RCC 7860 (cell line): ENCODE measurements at regions not wholly inside any gene's neighbourhood (a gene's known extent, or its start where the extent isn't known, plus 50 kb on each side); places are given as distances from the start of the nearest gene placed in this dataset.

Experiments
- DNase-seq: peaks from one replicate; pipeline ENCODE4 v3.0.0-alpha.2; 2015; ENCODE audit warnings: low spot score
- FAIRE-seq: peaks from 2 replicates; lab custom pipeline; 2012; peaks lifted over from hg19 to GRCh38; lab: Jason Lieb, UNC

GRCh38 chr6:4311976-4312860 is 176.8 kb upstream of the ECI2 start:
- DNase-seq (no peak), FAIRE-seq (no peak)

- DNase-seq (no peak), FAIRE-seq (no peak)
These were observed 174.2 kb upstream of the ECI2 start for GRCh38 chr6:4309540-4309939.

GRCh38 chr6:4308364-4308763 is 173.0 kb upstream of the ECI2 start:
- FAIRE-seq (no peak), DNase-seq (no peak)

GRCh38 chr6:4304927-4305455 is 169.6 kb upstream of the ECI2 start:
- FAIRE-seq (no peak), DNase-seq (no peak)

- DNase-seq (no peak), FAIRE-seq (no peak)
These were observed 168.3 kb upstream of the ECI2 start for GRCh38 chr6:4303638-4304037.

- DNase-seq = no peak
- no peak for FAIRE-seq
These were observed 167.1 kb upstream of the ECI2 start for GRCh38 chr6:4302524-4302923.

- DNase-seq (no peak), FAIRE-seq (no peak)
These were observed 166.5 kb upstream of the ECI2 start for GRCh38 chr6:4301871-4302270.

GRCh38 chr6:4300917-4301316 is 165.5 kb upstream of the ECI2 start:
- FAIRE-seq = no peak
- no peak for DNase-seq

GRCh38 chr6:4299476-4299875 is 164.1 kb upstream of the ECI2 start:
- FAIRE-seq (no peak), DNase-seq (no peak)

GRCh38 chr6:4297348-4297747 is 162.0 kb upstream of the ECI2 start:
- no peak for FAIRE-seq
- DNase-seq = no peak

GRCh38 chr6:4296552-4296951 is 161.2 kb upstream of the ECI2 start:
- FAIRE-seq = no peak
- no peak for DNase-seq

- FAIRE-seq (no peak), DNase-seq (no peak)
These were observed 160.4 kb upstream of the ECI2 start for GRCh38 chr6:4295783-4296155.

- no peak for DNase-seq
- FAIRE-seq = no peak
These were observed 159.8 kb upstream of the ECI2 start for GRCh38 chr6:4295058-4295782.

GRCh38 chr6:4294636-4295035 is 159.3 kb upstream of the ECI2 start:
- no peak for FAIRE-seq
- DNase-seq = no peak

GRCh38 chr6:4291453-4292403 is 156.4 kb upstream of the ECI2 start:
- FAIRE-seq = peak; percentile 41
- DNase-seq = peak; percentile 23

GRCh38 chr6:4289770-4290320 is 154.5 kb upstream of the ECI2 start:
- FAIRE-seq (no peak), DNase-seq (no peak)

GRCh38 chr6:4287811-4288244 is 152.5 kb upstream of the ECI2 start:
- no peak for FAIRE-seq
- DNase-seq = no peak

GRCh38 chr6:4287372-4287771 is 152.0 kb upstream of the ECI2 start:
- FAIRE-seq (no peak), DNase-seq (no peak)

- FAIRE-seq (no peak), DNase-seq (no peak)
These were observed 147.6 kb upstream of the ECI2 start for GRCh38 chr6:4282926-4283325.
